IMR-90 (cell line): ENCODE measurements at regions not wholly inside any gene's neighbourhood (a gene's known extent, or its start where the extent isn't known, plus 50 kb on each side); places are given as distances from the start of the nearest gene placed in this dataset.

ENCODE experiments used
- BHLHE40 ChIP-seq: fragments of 150-350 bp; IDR thresholded peaks from 2 replicates; pipeline ENCODE4 v1.6.1; 2016; ENCODE audit warnings: mild to moderate bottlenecking, low read depth, low read length
- CTCF ChIP-seq: conservative IDR thresholded peaks from 2 replicates; pipeline ENCODE4 v1.5.1; 2012; ENCODE audit warnings: mild to moderate bottlenecking, low read depth, low read length, improper control_type of control experiment
- FOS ChIP-seq: fragments of 150-350 bp; IDR thresholded peaks from 2 replicates; pipeline ENCODE4 v1.6.1; 2016; ENCODE audit warnings: low read depth, low read length
- MAFK ChIP-seq: IDR thresholded peaks from 2 replicates; pipeline ENCODE4 v1.6.1; 2012; ENCODE audit warnings: low read depth, low read length, improper control_type of control experiment
- MAZ ChIP-seq: IDR thresholded peaks from 2 replicates; pipeline ENCODE4 v1.6.1; 2012; ENCODE audit warnings: low read depth, mild to moderate bottlenecking, low read length, improper control_type of control experiment, moderate library complexity, borderline replicate concordance
- POLR2A ChIP-seq: IDR thresholded peaks from 2 replicates; pipeline ENCODE4 v1.6.1; 2012; ENCODE audit warnings: mild to moderate bottlenecking, low read depth, low read length
- RAD21 ChIP-seq: IDR thresholded peaks from 2 replicates; pipeline ENCODE4 v1.6.1; 2012; ENCODE audit warnings: low read length, improper control_type of control experiment
- RFX5 ChIP-seq: IDR thresholded peaks from 2 replicates; pipeline ENCODE4 v1.8.0; 2012; ENCODE audit warnings: low read depth, mild to moderate bottlenecking, low read length, moderate library complexity
- TF ChIP-seq, protein P1 (sequence below): fragments of 150-350 bp; IDR thresholded peaks from 2 replicates; pipeline ENCODE4 v1.6.1; 2016; ENCODE audit warnings: low read depth, mild to moderate bottlenecking, low read length, moderate library complexity, borderline replicate concordance

DNA sequence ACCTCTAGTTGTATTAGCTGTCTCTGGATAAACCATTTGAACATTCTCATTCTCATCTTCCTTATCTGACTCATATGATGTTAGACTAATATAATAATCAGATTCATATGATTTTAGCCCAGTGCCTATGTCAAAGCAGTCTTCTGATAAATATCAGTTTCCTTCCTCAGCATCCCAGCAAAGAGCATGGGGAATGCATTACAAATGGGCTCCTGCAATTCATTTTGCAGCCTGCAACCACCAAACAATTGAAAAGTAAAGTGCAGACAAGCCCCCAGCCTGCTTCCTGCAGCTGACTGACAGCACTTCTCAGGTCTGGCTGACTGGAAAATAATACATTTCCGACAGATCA, 78.2 kb upstream of the STAC start:
- TF ChIP-seq CTCF, result no peak
- TF ChIP-seq, protein P1, sequence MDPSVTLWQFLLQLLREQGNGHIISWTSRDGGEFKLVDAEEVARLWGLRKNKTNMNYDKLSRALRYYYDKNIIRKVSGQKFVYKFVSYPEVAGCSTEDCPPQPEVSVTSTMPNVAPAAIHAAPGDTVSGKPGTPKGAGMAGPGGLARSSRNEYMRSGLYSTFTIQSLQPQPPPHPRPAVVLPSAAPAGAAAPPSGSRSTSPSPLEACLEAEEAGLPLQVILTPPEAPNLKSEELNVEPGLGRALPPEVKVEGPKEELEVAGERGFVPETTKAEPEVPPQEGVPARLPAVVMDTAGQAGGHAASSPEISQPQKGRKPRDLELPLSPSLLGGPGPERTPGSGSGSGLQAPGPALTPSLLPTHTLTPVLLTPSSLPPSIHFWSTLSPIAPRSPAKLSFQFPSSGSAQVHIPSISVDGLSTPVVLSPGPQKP, result no peak
- TF ChIP-seq RFX5, result no peak
- no peak for TF ChIP-seq POLR2A
- TF ChIP-seq RAD21, result no peak
- no peak for TF ChIP-seq MAZ
- TF ChIP-seq BHLHE40, result no peak
- no peak for TF ChIP-seq FOS
- no peak for TF ChIP-seq MAFK
